IMR-90 (cell line): ENCODE measurements at regions not wholly inside any gene's neighbourhood (a gene's known extent, or its start where the extent isn't known, plus 50 kb on each side); places are given as distances from the start of the nearest gene placed in this dataset.

Experiments used
- ATAC-seq: fragments of 200-7000 bp; cut with Tn5 transposase; 2 replicates; pipeline ENCODE4 v1.9.1; 2020; ENCODE audit warnings: low read depth, mild to moderate bottlenecking, moderate library complexity
- BruUV-seq: library from RNA; stranded (reverse); fragments of 400-500 nt; replicated peaks from 2 replicates; lab custom pipeline; 2021; lab: Mats Ljungman, UMichigan
- CTCF ChIA-PET: fragments of 300-600 bp; formaldehyde crosslinking; extraction: SDS; loops from one replicate; lab custom pipeline; 2021; ENCODE audit warnings: antibody characterized with exemption; lab: Yijun Ruan, JAX
- POLR2A ChIA-PET: fragments of 300-600 bp; sonication (Branson Sonifier 250); formaldehyde crosslinking; loops from one replicate; lab custom pipeline; 2022; ENCODE audit warnings: antibody characterized with exemption; ENCODE audit not compliant: unreplicated experiment; lab: Charles Lee
- DNase-seq: peaks from one replicate; pipeline ENCODE4 v3.0.0; 2013
- H2AFZ ChIP-seq: replicated peaks from 2 replicates; pipeline ENCODE3; 2013; ENCODE audit warnings: low read length, mild to moderate bottlenecking; ENCODE audit not compliant: poor library complexity
- H2AK5ac ChIP-seq: 2 replicates; pipeline ENCODE4 v1.6.1; 2013; ENCODE audit warnings: low read depth, low read length, inconsistent platforms
- H2AK9ac ChIP-seq: replicated peaks from 2 replicates; pipeline ENCODE3; 2013; ENCODE audit warnings: mild to moderate bottlenecking, low read depth, low read length, moderate library complexity; ENCODE audit not compliant: poor library complexity
- H2BK120ac ChIP-seq: 2 replicates; pipeline ENCODE4 v1.6.1; 2013; ENCODE audit warnings: low read depth, low read length, inconsistent platforms
- H2BK15ac ChIP-seq: 3 replicates; pipeline ENCODE4 v1.6.1; 2013; ENCODE audit warnings: low read depth, low read length, inconsistent platforms
- H2BK20ac ChIP-seq: 2 replicates; pipeline ENCODE4 v1.6.1; 2013; ENCODE audit warnings: low read depth, mild to moderate bottlenecking, inconsistent platforms, low read length, moderate library complexity
- H2BK5ac ChIP-seq: 2 replicates; pipeline ENCODE4 v1.6.1; 2013; ENCODE audit warnings: mild to moderate bottlenecking, low read depth, low read length, inconsistent platforms; ENCODE audit not compliant: poor library complexity, severe bottlenecking
- H3K14ac ChIP-seq: replicated peaks from 2 replicates; pipeline ENCODE4 v1.6.1; 2013; ENCODE audit warnings: low read depth, low read length, inconsistent platforms
- H3K18ac ChIP-seq: 2 replicates; pipeline ENCODE4 v1.6.1; 2013; ENCODE audit warnings: low read depth, low read length, control low read depth
- H3K23ac ChIP-seq: 2 replicates; pipeline ENCODE4 v1.6.1; 2013; ENCODE audit warnings: low read depth, low read length, inconsistent platforms
- H3K27ac ChIP-seq: 2 replicates; pipeline ENCODE4 v1.5.1; 2013; ENCODE audit warnings: mild to moderate bottlenecking, control low read depth, low read length; ENCODE audit not compliant: insufficient read depth
- H3K27me3 ChIP-seq: 2 replicates; pipeline ENCODE4 v1.6.1; 2013; ENCODE audit warnings: low read length; ENCODE audit not compliant: control insufficient read depth, insufficient read depth
- H3K36me3 ChIP-seq: 2 replicates; pipeline ENCODE4 v1.6.1; 2013; ENCODE audit warnings: low read length, mixed read lengths; ENCODE audit not compliant: control insufficient read depth, insufficient read depth
- H3K4ac ChIP-seq: 2 replicates; pipeline ENCODE4 v1.6.1; 2013; ENCODE audit warnings: low read depth, low read length, inconsistent platforms
- H3K4me1 ChIP-seq: 2 replicates; pipeline ENCODE4 v1.6.1; 2013; ENCODE audit warnings: low read length, mixed read lengths; ENCODE audit not compliant: control insufficient read depth, insufficient read depth
- H3K4me2 ChIP-seq: 2 replicates; pipeline ENCODE4 v1.6.1; 2013; ENCODE audit warnings: low read depth, mild to moderate bottlenecking, control low read depth, low read length, moderate library complexity
- H3K4me3 ChIP-seq: 2 replicates; pipeline ENCODE4 v1.5.1; 2013; ENCODE audit warnings: low read depth, mild to moderate bottlenecking, control low read depth, low read length, moderate library complexity; ENCODE audit not compliant: insufficient read depth
- H3K56ac ChIP-seq: 2 replicates; pipeline ENCODE4 v1.6.1; 2013; ENCODE audit warnings: low read length, inconsistent platforms; ENCODE audit not compliant: insufficient read depth; ENCODE audit errors: extremely low read depth
- H3K79me1 ChIP-seq, 2 experiments: 2 replicates each; pipeline ENCODE4 v1.6.1; 2013; ENCODE audit warnings: low read length in 2 of 2, inconsistent platforms in 1 of 2, low read depth in 1 of 2
- H3K9ac ChIP-seq: 2 replicates; pipeline ENCODE4 v1.6.1; 2013; ENCODE audit warnings: low read depth, low read length, control low read depth
- H3K9me1 ChIP-seq: 2 replicates; pipeline ENCODE4 v1.6.1; 2013; ENCODE audit warnings: low read length, inconsistent platforms; ENCODE audit not compliant: insufficient read depth
- H3K9me3 ChIP-seq: 2 replicates; pipeline ENCODE4 v1.6.1; 2013; ENCODE audit warnings: low read length; ENCODE audit not compliant: control insufficient read depth, insufficient read depth
- H4K20me1 ChIP-seq: 2 replicates; pipeline ENCODE4 v1.6.1; 2013; ENCODE audit warnings: low read length, inconsistent platforms; ENCODE audit not compliant: insufficient read depth
- H4K5ac ChIP-seq: 2 replicates; pipeline ENCODE4 v1.6.1; 2013; ENCODE audit warnings: mild to moderate bottlenecking, low read depth, low read length, control low read depth
- H4K8ac ChIP-seq, 2 experiments: 2 replicates each; pipeline ENCODE4 v1.6.1; 2013; ENCODE audit warnings: low read depth in 2 of 2, low read length in 2 of 2, control low read depth in 1 of 2, inconsistent platforms in 1 of 2
- H4K91ac ChIP-seq: 2 replicates; pipeline ENCODE4 v1.6.1; 2013; ENCODE audit warnings: low read depth, low read length, inconsistent platforms; ENCODE audit not compliant: insufficient read depth
- MXI1 ChIP-seq: IDR thresholded peaks from 2 replicates; pipeline ENCODE4 v1.6.1; 2012; ENCODE audit warnings: low read depth, mild to moderate bottlenecking, low read length, moderate library complexity, borderline replicate concordance
- WGBS, 2 experiments: methylation state at CpG; one replicate each; pipeline versions ENCODE4 v1.1.5 to v1.1.7; 2013; ENCODE audit warnings: missing lambda C conversion rate in 2 of 2; ENCODE audit not compliant: insufficient read length in 1 of 2; ENCODE audit errors: extremely low coverage in 2 of 2; 5-methylcytosine and 5-hydroxymethylcytosine counted together
- dilution Hi-C: fragments of 300-500 bp; cut with HindIII; formaldehyde crosslinking; loops from one replicate; pipeline ENCODE4 v1.14.3; 2018; ENCODE audit warnings: low sequenced_read_pairs; ENCODE audit not compliant: unreplicated experiment
- in situ Hi-C: fragments of 300-500 bp; cut with MboI; formaldehyde crosslinking; loops from 3 replicates; pipeline ENCODE4 v1.14.3; 2019; ENCODE audit warnings: low sequenced_read_pairs, inconsistent platforms, mixed read lengths
- intact Hi-C: fragments of 100-400 bp; cut with micrococcal nuclease; formaldehyde crosslinking; loops from 2 replicates; pipeline ENCODE4 v1.10.0; 2022

GRCh38 chr17:34504814-34505484 is 74.4 kb upstream of the TMEM132E start:
- Histone ChIP-seq H3K9me1 (no peaks in the 10 kb centered on the region), H4K91ac (no peak overlapping the region), H4K20me1 (no peaks in the 10 kb centered on the region), H3K4ac (no peak overlapping the region), H2AK5ac (no peak overlapping the region), H2BK20ac (no peak overlapping the region), H3K4me2 (no peak overlapping the region), H4K5ac (no peak overlapping the region), H3K23ac (no peak overlapping the region), H2BK120ac (no peak overlapping the region), H3K9ac (no peak overlapping the region), H2AK9ac (no peak overlapping the region), H3K36me3 (no peaks in the 10 kb centered on the region), H4K8ac (no peak overlapping the region), H2BK15ac (no peak overlapping the region), H3K79me1 (no peaks in the 10 kb centered on the region), H3K56ac (no peak overlapping the region), H3K27me3 (no peaks in the 10 kb centered on the region), H3K9me3 (no peaks in the 10 kb centered on the region), H3K18ac (no peak overlapping the region), H3K4me3 (no peak overlapping the region), H3K27ac (no peak overlapping the region), H2BK5ac (no peak overlapping the region), H3K14ac (no peak overlapping the region), H3K4me1 (no peaks in the 10 kb centered on the region), H2AFZ (no peak overlapping the region)
- BruUV-seq, result no TSS peak
- WGBS, 2 experiments, result no CpG with 5 or more reads among the region's 3 CpGs
- intact Hi-C loops (no loop called here), in situ Hi-C loops (no loop called here), dilution Hi-C loops (no loop called here)
- ChIA-PET POLR2A (no interaction called here), CTCF (no interaction called here)
- ATAC-seq (no peak), DNase-seq (no peak)
- TF ChIP-seq MXI1, result no peak
